IPS-18a (cell line): ENCODE measurements at regions not wholly inside any gene's neighbourhood (a gene's known extent, or its start where the extent isn't known, plus 50 kb on each side); places are given as distances from the start of the nearest gene placed in this dataset.

ENCODE experiments used
- H3K27ac ChIP-seq: one replicate; pipeline ENCODE4 v1.5.1; 2013; ENCODE audit warnings: low read length
- H3K27me3 ChIP-seq: one replicate; pipeline ENCODE4 v1.6.1; 2013; ENCODE audit warnings: mild to moderate bottlenecking, low read length; ENCODE audit not compliant: control insufficient read depth, insufficient read depth
- H3K36me3 ChIP-seq: one replicate; pipeline ENCODE4 v1.6.1; 2013; ENCODE audit warnings: low read depth, low read length; ENCODE audit not compliant: control insufficient read depth
- H3K4me1 ChIP-seq: one replicate; pipeline ENCODE4 v1.6.1; 2013; ENCODE audit warnings: low read depth, low read length; ENCODE audit not compliant: control insufficient read depth
- H3K4me3 ChIP-seq: one replicate; pipeline ENCODE4 v1.5.1; 2013; ENCODE audit warnings: low read length
- H3K9ac ChIP-seq: one replicate; pipeline ENCODE4 v1.6.1; 2013; ENCODE audit warnings: mild to moderate bottlenecking, low read length, moderate library complexity
- H3K9me3 ChIP-seq: one replicate; pipeline ENCODE4 v1.6.1; 2013; ENCODE audit warnings: low read depth, low read length; ENCODE audit not compliant: control insufficient read depth

DNA sequence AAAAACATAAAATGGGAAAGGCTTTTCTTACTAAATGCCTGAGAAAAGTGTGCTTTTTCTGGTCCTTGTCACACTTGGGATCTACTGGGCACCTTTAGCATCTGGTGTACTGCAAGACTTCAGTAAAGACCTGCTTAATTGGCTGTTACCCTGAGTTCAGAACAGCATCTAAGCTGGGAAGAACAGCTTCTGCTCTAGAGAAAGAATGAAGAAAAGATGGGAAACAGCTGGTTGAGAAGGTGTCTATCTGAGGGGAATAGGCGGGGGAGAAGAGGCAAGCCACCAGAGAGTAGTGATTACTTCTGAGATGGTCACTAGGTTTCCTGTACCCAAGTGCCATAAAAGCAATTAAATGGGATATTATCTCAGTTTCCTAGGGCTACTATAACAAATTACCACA lies 128.2 kb upstream of the SPACA1 start:
- no peak overlapping the region for H3K27ac ChIP-seq
- H3K4me3 ChIP-seq = no peak overlapping the region
- no peaks in the 10 kb centered on the region for H3K27me3 ChIP-seq
- H3K4me1 ChIP-seq = no peaks in the 10 kb centered on the region
- no peak overlapping the region for H3K9ac ChIP-seq
- no peaks in the 10 kb centered on the region for H3K9me3 ChIP-seq
- H3K36me3 ChIP-seq = no peaks in the 10 kb centered on the region

DNA sequence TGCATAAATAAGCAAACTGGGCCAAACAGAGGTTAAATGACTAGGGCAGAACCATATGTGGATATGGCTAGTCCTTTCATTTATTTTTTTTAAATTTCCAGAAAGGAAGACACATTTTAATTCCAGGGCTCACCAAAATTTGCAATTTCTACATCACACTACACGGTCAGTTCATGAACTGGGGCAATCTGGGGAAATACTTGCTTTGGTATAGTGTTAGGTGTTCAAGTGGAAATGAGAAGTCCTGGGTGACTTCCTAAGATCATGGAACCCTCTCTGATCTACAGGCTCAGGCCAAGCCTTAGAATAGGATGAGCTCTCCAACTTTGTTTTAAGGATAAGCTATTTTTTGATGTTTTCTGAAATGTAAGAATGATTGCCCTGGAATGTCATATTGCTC lies 128.6 kb upstream of the SPACA1 start:
- Histone ChIP-seq H3K9ac (no peak overlapping the region), H3K4me3 (no peak overlapping the region), H3K4me1 (no peaks in the 10 kb centered on the region), H3K36me3 (no peaks in the 10 kb centered on the region), H3K9me3 (no peaks in the 10 kb centered on the region), H3K27me3 (no peaks in the 10 kb centered on the region), H3K27ac (no peak overlapping the region)

DNA sequence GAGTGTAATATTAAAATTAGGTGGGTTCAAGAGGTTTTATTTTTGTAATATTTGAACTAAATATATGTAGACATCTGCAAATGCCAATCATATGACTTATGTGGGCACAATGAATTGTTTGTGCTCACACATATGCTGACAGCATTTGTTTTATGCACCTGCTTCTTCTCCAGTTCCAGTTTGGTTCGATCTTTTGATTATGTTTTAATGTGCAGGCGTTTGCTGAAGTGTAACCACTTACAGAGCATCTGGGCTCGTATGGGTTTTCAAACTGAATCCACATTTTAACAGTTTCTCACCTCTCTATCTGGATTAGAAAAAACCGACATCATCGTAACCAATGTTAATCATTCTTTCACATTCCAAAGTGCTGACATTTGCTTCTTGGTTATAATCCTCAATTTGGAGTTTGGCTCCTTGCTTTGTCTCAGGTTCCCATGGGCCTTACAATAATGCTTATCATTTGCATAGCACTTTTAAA lies 129.1 kb upstream of the SPACA1 start:
- no peaks in the 10 kb centered on the region for H3K9me3 ChIP-seq
- H3K9ac ChIP-seq = no peak overlapping the region
- H3K27ac ChIP-seq = no peak overlapping the region
- no peak overlapping the region for H3K4me3 ChIP-seq
- no peaks in the 10 kb centered on the region for H3K36me3 ChIP-seq
- H3K27me3 ChIP-seq = no peaks in the 10 kb centered on the region
- no peaks in the 10 kb centered on the region for H3K4me1 ChIP-seq

DNA sequence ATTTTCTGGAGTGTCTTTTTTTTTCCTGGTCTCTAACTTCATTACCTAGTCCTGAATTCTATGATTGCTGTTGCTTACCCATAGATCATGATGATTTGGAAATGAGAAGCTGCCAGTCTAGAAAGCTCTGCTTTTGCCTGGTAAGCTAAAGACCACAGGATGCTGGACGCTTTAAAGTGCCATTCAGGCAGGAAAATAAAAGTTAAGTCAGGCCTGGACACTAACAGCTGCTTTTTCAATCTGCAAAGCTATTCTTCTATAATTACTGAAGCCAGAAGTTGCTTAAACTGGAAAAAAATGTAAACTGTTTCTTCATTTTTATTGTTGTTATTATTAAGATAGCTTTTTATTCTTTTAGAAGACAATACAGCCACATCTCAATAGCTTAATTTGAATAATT lies 129.8 kb upstream of the SPACA1 start:
- no peak overlapping the region for H3K27ac ChIP-seq
- no peaks in the 10 kb centered on the region for H3K27me3 ChIP-seq
- H3K4me1 ChIP-seq = no peaks in the 10 kb centered on the region

DNA sequence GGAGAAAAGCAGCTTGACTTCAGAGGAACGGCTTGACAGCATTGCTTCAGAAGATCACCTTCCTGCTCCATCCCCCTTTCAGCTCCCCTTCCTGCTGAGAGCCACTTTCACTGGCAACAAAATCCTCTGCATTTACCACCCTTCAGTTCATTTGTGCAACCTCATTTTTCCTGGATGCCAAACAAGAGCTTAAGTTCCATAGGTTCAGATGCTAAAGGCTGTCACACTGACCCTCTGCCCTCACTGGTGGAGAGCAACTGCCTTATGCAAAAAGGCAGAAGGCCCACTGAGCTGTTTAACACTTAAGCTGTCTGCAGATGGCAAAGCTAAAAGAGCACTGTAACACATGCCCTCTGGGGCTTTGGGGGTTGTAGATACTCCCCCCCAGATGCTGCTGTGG lies 131.2 kb upstream of the SPACA1 start:
- no peaks in the 10 kb centered on the region for H3K4me1 ChIP-seq
- no peaks in the 10 kb centered on the region for H3K36me3 ChIP-seq
- H3K9ac ChIP-seq = no peak overlapping the region
- no peak overlapping the region for H3K27ac ChIP-seq
- H3K4me3 ChIP-seq = no peak overlapping the region
- H3K9me3 ChIP-seq = no peaks in the 10 kb centered on the region
- no peaks in the 10 kb centered on the region for H3K27me3 ChIP-seq

More for the DNA sequence above, 129.8 kb upstream of the SPACA1 start:
- Histone ChIP-seq H3K4me3 (no peak overlapping the region), H3K36me3 (no peaks in the 10 kb centered on the region), H3K9me3 (no peaks in the 10 kb centered on the region), H3K9ac (no peak overlapping the region)

DNA sequence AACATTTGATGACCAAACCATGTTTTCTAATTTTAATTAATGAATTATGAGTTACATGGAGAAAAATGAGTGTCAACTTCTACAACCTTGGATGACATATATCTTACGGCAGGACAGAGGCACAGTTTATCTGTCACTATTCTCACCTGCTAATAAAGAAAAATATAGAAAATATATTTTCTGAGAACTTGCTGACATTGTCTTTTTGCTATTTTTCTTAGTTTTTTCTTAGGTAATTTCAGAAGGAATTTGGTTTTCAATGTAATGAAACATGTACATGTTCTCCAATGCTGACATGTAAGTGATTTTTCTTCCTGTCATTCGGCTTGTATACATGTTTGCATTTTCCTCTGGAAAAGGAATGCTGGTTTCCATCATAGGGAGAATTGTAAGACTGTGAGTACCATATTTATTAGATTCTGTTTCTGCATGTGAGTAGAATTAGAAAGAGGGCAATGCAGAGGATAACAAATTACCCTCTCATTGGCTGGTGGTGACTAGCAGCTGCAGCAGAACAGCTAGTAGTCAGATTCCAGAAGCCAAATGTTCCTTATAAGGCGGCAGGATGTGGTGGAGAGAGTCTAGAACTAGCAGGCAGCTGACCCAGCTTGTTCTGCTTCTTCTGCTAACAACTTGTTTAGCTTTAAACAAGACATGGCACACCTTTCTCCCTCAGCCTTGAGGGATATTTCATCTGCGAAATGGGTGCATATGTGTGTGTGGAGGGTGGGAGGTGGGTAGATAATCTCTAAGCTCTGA lies 132.8 kb upstream of the SPACA1 start:
- Histone ChIP-seq H3K9me3 (no peaks in the 10 kb centered on the region), H3K27me3 (no peaks in the 10 kb centered on the region), H3K9ac (no peak overlapping the region), H3K4me1 (no peaks in the 10 kb centered on the region), H3K27ac (no peak overlapping the region), H3K4me3 (no peak overlapping the region), H3K36me3 (no peaks in the 10 kb centered on the region)

DNA sequence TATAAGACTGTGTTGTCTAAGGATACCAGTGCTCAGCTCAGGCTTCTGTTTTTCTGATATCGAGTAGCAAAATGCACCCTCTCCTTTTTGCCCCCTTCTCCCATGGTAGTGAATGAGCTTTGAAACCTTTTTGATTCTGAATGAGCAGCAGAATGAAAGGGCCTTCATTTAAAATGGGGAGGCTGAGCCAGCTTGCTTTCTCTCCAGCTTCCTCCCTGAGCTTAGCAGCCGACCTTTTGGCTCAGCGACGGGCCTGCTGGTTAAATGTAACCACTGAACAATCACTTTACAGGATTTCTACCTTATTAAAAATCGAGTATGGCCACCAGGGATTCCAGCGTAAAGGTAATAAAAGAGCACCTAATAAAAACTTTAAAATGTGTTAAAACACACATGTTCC lies 133.7 kb upstream of the SPACA1 start:
- Histone ChIP-seq H3K27ac (no peak overlapping the region), H3K9ac (no peak overlapping the region), H3K4me1 (no peaks in the 10 kb centered on the region), H3K9me3 (no peaks in the 10 kb centered on the region), H3K36me3 (no peaks in the 10 kb centered on the region), H3K27me3 (no peaks in the 10 kb centered on the region), H3K4me3 (no peak overlapping the region)

DNA sequence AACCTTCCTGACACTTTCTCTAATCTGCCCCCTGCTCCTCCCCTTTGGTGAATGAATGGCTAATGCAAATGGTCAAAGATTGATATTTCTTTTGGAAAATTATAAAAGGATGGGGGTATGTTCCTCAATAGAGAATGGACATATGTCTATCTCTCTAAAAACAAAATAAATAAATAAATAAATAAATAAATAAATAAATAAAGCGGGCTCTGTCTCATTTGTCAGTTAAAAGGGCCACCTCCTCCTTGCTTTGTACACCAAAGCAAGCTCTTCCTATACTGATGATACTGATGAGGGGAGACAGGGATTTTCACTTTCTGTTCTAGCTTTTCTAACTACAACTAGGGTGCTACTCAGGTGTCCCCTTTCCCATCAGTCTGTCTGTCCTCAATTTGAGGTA lies 135.5 kb upstream of the SPACA1 start:
- Histone ChIP-seq H3K4me1 (no peaks in the 10 kb centered on the region), H3K36me3 (no peaks in the 10 kb centered on the region), H3K4me3 (no peak overlapping the region), H3K9me3 (no peaks in the 10 kb centered on the region), H3K27ac (no peak overlapping the region), H3K9ac (no peak overlapping the region), H3K27me3 (no peaks in the 10 kb centered on the region)

DNA sequence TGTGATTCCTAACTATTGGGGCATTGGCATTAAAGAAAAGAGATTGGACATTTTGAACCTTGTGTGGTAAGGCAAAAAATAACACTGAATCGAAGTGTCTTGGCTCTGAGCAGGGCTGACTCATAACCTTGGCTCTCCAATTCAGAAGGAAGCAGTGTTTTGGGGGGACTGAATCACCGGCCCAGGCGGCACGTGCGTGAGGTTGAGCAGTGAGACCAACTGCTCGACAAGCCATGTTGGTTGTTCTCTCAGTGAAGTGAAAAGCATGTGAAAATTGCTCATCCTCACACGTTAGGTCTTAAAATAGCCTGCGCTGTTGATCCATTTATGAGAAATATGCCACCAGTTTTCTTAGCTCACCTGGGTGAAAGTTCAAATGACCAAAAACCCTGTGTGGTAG lies 137.8 kb upstream of the SPACA1 start:
- H3K27ac ChIP-seq = no peak overlapping the region
- H3K9ac ChIP-seq = no peak overlapping the region
- no peaks in the 10 kb centered on the region for H3K27me3 ChIP-seq
- peaks cover 9% of the 10 kb centered on the region for H3K4me1 ChIP-seq
- H3K4me3 ChIP-seq = no peak overlapping the region
- no peaks in the 10 kb centered on the region for H3K9me3 ChIP-seq
- no peaks in the 10 kb centered on the region for H3K36me3 ChIP-seq

DNA sequence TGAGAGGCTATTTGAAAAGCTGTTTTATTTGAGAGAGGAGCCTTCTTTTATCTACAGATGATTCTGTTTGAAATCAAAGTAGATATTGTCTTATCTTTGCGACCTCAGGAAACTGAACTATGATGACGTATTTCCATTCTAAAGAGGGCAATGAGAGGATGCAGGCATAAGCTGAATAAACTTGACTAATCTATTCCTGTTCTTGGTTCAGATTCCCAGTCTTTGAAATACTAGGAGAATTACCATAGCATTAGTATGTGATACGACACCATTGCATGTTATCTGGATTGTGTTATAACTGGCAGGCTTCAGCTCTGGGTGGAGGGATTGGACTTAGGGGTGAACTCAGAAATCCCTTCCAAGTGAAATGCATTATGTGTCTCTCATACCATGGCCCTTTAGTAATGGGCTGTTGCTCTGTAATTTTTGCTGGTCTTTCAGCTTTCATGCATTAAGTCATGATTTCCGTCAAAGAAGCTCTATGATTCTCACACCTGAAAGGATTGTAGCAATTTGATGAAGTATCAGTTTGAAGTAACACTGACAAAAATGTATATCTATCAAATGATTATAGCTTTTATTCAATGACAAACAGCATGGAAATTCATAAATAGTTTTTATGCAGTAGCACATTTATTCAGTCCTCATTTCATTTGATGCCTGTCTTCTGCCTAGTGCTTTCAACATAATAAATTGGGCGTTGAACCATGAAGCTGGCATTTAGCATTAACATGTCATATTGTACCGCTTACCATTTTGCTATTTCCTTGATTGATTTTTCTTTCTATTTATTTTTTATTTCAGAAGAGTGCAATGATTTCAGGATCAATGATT lies 138.4 kb upstream of the SPACA1 start:
- Histone ChIP-seq H3K36me3 (no peaks in the 10 kb centered on the region), H3K4me1 (peaks cover 13% of the 10 kb centered on the region), H3K27me3 (no peaks in the 10 kb centered on the region), H3K9me3 (no peaks in the 10 kb centered on the region), H3K27ac (no peak overlapping the region), H3K4me3 (no peak overlapping the region), H3K9ac (no peak overlapping the region)

DNA sequence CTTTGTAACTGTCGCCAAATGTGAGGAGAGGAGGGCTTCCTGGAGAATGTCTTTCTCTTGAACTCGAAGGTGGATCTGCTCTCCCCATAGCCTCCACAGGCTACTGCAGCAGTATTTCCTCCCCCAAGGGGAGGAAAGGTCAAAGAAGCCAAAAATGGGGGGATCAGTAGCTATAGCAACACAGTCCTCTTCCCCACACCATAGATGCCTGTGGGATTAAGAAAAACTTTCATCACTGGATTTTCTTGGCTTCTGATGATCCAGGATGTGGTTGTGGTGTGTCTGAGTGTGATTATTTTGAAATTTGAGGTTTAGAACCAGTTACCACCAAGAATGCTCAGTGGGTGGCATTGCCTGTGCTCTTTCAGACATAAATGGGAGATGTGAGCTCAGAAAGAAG lies 140.1 kb upstream of the SPACA1 start:
- peaks cover 28% of the 10 kb centered on the region for H3K4me1 ChIP-seq
- no peak overlapping the region for H3K4me3 ChIP-seq
- no peaks in the 10 kb centered on the region for H3K36me3 ChIP-seq
- H3K9ac ChIP-seq = no peak overlapping the region
- H3K27ac ChIP-seq = no peak overlapping the region
- H3K27me3 ChIP-seq = no peaks in the 10 kb centered on the region
- H3K9me3 ChIP-seq = no peaks in the 10 kb centered on the region
